ENCODE measurements at regions not wholly inside any gene's neighbourhood (a gene's known extent, or its start where the extent isn't known, plus 50 kb on each side); places are given as distances from the start of the nearest gene placed in this dataset.
A peak's percentile ranks its signal among the peaks of the same experiment; 100 is the strongest.

DNA sequence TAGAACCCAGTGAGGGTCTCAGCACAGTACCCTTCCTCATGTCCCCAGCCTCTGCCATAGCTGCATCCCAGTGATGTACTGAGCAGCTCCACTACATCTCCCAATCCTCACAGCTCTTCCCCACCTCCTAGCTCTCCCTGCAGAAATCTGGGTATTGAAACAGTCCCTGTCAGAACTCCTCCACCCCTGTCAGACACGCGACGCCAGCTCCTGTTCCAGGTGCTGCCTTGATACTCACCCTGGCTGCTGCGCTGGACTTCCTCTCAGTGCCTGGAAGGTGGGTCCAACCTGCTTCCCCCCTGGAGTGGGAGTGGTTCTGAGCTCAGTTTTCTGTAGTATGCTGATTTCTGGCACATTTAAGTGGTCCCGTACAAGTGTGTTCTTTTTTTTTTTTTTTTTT is 160.9 kb upstream of the SLCO3A1 start:
- no peak for DNase-seq

GRCh38 chr15:91694131-91694830 is 159.2 kb upstream of the SLCO3A1 start:
- DNase-seq = peak; percentile 5

- no peak for DNase-seq
Measured at GRCh38 chr15:91694831-91695210, 158.7 kb upstream of the SLCO3A1 start.

DNA sequence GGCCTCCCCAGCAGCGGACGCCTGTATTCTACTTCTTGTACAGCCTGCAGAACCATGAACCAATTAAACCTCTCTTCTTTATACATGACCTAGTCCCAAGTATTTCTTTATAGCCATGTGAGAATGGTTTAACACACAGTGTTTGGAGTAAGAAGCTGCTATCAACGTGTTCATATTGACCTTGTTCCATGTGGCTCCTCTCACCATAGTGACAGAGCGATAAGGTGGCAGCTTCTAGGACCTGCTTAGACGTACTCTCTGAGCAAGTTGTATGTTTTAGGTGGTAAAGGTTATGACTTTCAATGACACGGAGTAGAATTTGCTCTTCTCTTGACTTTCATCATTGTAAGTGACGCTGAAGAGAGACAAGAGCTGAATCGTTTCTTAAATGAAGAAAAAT is 157.7 kb upstream of the SLCO3A1 start:
- DNase-seq = no peak

DNA sequence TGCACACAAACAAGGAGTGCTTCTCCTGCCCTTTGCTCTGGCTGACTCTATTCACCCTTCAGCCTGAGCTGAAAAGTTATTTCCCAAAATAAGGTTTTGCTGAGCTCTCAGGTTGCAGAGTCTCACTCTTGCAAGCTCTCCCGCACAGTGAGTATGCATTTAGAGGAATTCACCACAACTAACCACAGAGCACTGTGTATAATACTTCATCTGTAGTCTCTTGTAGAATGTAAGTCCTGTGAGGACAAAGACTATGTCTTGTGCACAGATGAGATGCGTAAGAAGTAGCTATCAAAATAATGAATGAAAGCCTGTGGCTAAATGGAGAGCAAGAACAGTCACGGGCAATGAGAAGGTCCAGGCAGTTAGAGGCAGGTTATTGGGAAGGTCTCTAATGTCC is 156.5 kb upstream of the SLCO3A1 start:
- DNase-seq = no peak

GRCh38 chr15:91698241-91698640 is 155.3 kb upstream of the SLCO3A1 start:
- no peak for DNase-seq

- DNase-seq = no peak
Measured at GRCh38 chr15:91699741-91700140, 153.8 kb upstream of the SLCO3A1 start.

- no peak for DNase-seq
Measured at GRCh38 chr15:91703274-91703673, 150.2 kb upstream of the SLCO3A1 start.

DNA sequence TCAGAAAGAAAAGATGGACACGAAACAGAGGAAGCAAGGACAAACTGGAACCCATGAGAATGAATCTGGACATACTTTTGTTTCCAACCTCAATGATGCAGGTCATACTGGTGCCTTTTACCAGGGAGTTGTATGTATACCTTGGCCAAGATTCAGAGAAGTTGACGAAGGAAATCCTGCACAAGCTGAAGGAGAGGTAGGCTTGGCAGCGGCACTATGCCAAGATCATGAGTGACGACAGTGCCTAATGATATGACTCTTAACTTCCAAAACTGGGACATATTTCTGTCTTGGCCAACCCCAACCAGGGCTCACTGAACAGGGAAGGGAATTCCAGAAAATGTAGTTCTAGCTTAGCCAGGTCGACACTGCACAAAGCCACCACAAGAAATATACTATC is 149.2 kb upstream of the SLCO3A1 start:
- DNase-seq = no peak

GRCh38 chr15:91706322-91707032 is 147.0 kb upstream of the SLCO3A1 start:
- peak; percentile 1 for DNase-seq

DNA sequence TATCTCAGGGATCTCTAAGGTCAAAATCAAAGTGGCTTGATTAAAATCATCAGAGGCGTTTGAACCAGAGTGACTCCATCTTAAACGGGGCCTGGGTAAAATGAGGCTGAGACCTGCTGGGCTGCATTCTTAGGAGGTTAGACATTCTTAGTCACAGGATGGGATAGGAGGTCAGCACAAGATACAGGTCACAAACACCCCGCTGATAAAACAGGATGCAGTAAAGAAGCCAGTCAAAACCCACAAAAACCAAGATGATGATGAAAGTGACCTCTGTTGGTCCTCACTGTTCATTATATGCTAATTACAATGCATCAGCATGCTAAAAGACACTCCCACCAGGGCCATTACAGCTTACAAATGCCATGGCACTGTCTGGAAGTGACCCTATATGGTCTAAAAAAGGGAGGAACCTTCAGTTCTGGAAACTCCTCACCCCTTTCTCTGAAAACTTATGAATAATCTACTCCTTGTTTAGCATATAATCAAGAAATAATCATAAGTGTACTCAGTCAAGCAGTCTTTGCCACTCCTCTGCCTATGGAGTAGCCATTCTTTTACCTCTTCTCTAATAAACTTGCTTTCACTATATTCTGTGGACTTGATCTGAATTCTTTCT is 143.3 kb upstream of the SLCO3A1 start:
- no peak for DNase-seq

DNA sequence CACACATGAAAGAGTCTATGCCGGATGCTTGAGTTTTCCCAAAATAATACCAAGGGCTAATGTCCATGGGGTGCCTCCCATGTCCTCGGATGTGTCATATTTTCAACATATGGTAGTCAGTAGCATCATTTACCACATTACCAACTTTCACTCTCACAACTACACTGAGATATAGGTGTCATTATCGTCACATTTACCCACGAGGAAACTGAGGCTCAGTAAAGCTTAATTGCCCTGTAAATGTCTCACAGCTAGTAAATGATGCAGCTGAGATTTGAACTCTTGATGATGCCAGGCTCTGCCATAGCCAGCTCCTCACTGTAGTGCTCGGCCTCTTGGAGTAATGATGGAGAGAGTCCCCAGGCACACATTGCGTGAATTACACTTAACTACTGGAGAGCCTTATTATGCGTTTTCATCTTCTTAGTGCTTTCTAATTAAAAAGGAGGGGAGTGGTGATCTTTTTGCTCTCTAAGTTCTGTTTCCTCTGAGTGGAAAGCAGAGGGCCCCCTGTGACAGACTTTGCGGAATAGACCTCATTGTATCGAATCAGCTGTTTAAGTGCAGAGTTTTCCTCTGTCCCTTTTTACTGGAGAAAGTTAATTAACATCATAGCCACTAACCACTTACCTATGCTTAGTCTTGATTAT is 142.0 kb upstream of the SLCO3A1 start:
- no peak for DNase-seq

- no peak for DNase-seq
Measured at GRCh38 chr15:91712286-91712685, 141.2 kb upstream of the SLCO3A1 start.

DNA sequence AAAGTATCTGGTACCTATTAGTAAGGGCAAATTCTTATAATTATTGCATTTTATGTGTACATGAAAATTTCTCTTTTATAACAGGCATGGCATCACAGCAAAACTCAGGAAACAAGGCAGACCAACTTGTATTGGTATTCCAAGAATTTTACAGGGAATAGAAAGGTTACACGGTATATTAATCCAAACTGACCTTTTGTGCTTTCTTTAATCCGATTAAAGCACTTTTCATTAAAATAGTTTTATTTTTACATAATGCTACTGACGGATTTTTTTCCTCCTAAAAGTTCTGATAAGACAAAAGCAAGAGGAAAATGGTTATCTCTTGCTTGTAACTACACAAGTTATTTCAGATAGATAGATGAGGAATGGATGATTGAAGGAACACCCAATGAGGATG is 137.0 kb upstream of the SLCO3A1 start:
- DNase-seq = no peak

DNA sequence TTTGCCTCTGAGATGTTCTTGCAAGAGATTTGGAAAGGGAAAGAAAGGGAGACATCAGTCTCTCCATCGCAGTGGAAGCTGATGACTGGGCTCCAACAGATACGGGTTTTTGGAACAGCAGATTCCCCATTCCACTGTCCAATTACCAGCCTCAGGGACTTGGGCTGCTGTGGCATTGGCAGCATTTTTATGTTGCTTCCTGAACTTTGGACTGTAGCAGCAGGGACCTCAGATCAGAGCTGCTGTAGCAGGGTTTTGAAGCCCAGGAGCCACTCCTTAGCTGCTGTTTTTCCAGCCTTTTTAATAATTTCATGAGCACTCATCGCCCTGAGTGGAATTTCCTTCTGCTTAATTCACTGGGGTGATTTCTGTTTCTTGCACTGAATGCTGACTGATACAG is 135.7 kb upstream of the SLCO3A1 start:
- no peak for DNase-seq

DNA sequence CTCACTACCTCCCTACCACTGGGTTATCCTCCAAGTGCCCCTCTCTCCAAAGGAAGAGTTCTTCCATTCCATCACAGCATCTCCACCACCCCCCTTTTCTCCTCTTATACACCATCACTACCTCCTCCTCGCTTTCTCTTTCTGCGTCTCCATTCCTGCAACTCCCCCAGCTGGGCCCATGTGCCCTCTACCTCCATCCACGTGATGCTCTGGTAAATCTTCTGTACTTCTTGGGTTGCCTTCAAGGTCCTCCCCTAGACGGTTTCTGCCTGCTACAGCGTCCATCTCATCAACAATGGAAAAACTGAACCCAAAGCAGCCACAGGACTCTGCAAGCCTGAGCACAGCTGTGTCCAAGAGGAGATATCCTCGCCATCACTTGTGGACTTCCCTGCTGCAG is 129.5 kb upstream of the SLCO3A1 start:
- DNase-seq = no peak

DNA sequence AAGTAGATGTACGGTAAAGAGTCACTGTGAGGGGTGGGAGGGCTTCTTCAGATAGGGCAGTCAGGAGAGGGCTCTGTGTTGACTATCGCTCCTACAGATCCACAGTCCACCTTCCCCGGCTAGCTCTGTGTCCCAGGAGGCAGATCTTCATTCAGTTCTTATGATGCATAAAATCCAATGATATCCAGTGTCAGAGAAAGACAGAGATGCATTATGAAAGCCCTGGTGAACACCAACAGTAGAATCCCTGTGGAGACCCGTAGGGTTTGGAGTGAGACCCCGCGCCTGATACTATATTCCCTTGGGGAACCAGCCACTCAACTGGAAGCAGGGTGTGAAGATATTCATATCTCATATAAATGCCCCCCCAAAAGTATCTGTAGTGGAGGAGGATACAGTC is 119.8 kb upstream of the SLCO3A1 start:
- no peak for DNase-seq

- DNase-seq = no peak
Measured at GRCh38 chr15:91737151-91737818, 116.2 kb upstream of the SLCO3A1 start.

GRCh38 chr15:91741986-91742385 is 111.5 kb upstream of the SLCO3A1 start:
- DNase-seq = no peak

- DNase-seq = no peak
Measured at GRCh38 chr15:91751611-91752010, 101.9 kb upstream of the SLCO3A1 start.

- no peak for DNase-seq
Measured at GRCh38 chr15:91752081-91752785, 101.3 kb upstream of the SLCO3A1 start.

DNA sequence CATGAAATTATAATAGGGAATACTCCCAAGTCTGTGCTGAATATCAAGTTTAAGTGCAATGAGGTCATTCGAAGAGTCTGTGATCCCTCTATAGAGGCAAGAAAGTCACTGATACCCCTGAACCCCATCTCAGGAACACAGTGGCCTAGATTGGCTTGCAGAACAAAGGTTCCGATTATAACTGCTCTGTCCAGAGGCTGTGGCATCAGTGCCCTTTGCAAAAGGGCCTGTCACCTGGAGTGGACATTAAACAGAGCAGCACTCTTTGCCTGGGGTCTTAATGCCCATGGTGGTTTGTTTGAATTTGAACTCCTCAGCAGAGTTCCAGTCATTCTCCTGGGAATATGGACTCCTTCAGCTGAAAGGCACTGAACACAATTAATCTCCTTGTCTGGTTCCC is 93.9 kb upstream of the SLCO3A1 start:
- no peak for DNase-seq

DNA sequence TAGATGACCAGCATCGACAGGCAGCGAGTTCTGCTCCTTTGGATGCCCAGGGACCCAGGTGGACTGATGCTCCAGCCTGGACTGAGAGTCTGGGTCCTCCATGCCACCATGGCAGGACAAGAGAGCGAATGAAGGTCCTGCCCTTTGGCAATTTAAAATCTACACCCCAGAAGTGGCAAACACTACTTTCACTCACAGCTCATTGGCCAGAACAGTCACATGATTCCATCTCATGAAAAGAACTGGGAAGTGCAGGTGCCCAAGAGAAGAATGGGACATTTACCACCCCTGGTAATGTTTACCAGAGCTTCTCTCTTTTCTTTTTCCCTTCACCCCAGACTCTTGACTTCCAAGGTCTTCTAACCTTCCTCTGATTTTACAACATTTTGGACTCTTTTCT is 87.8 kb upstream of the SLCO3A1 start:
- DNase-seq = no peak

Data from NCI-H1105 (cell line).